Ammon's horn (tissue), 1 donor: ENCODE measurements at regions not wholly inside any gene's neighbourhood (a gene's known extent, or its start where the extent isn't known, plus 50 kb on each side); places are given as distances from the start of the nearest gene placed in this dataset.
A peak's percentile ranks its signal among the peaks of the same experiment; 100 is the strongest.
"Not testable (repeated sequence)": the region's sequence is repeated elsewhere in the genome, so short reads cannot be mapped to it uniquely, and the experiment has no call there.

Experiments used
- DNase-seq: peaks from one replicate; pipeline ENCODE4 v3.0.0-alpha.2; 2016; ENCODE audit warnings: low spot score

DNA sequence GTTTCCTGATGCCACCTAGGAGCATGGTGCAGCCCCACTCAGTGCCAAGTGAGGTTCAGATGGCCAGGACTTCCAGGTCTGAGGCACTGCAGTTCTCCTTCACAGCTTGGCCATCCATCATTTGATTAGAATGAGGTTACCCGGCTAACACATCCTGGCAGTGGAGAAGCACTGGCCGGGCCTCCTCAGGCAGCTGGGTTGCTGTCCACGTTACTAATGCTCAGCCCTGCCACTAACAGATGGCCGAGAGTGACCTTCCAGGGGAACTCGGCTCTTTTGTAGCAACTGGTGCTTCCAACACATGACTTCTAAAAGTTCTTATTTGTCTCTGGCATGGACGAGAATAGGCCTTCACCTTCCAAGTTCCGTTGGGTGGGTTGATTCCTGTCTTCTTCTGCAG, 204.6 kb upstream of the CFAP20DC start:
- DNase-seq: no peak

DNA sequence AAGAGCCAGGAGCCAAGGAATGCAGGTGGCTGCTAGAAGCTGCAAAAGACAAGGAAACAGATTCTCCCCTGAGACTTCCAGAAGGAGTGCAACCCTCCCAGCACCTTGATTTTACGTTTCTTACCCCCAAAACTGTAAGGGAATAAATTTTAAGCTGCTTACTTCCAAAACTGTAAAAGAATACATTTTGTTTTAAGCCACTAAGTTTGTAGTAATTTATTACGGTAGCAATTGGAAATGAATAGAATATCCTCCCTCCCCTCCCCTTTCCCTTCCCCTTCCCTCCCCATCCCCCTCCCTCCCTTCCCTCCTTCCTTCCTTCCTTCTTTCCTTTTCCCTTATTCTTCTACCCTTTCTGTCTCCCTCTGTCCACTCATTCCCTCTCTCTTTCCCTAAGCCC, 203.7 kb upstream of the CFAP20DC start:
- DNase-seq: no peak

DNA sequence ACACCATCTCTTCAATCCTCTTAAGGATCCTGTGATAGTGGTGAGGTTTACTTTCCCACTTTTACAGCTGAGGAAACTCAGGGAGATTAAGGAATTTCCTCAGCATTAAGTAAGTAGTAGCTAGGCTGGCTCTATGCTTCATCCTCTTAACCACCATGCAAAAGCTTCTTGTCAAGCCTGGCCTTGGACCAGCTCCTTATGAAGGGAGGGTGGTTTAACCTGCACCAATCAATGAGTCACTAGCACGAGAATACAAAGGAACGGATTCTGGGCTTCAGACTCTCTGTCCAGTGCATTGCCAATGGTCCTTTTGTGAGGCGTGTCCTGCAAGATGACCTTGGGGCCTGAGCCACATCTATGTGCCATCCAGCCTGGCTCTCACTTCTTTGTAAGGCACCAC, 202.0 kb upstream of the CFAP20DC start:
- DNase-seq: no peak

DNA sequence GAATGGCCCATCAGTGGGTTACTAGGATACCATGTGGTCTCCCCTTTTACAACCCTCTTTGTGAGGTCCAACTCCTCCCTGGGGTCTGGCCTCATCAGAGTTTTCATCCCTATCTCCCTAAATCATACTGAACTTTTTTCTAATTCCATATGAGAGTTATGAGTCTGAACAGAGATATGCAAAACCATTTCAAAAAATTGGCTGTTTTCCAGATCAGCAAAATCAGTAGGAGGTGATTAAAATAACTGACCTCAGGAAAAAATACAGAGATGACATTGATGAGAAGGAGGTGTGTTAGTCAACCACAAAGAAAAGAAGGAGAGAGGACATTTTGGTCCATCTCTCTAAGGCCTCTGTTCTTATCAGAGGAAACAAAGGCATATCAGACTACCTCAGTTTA, 200.8 kb upstream of the CFAP20DC start:
- no peak for DNase-seq

DNA sequence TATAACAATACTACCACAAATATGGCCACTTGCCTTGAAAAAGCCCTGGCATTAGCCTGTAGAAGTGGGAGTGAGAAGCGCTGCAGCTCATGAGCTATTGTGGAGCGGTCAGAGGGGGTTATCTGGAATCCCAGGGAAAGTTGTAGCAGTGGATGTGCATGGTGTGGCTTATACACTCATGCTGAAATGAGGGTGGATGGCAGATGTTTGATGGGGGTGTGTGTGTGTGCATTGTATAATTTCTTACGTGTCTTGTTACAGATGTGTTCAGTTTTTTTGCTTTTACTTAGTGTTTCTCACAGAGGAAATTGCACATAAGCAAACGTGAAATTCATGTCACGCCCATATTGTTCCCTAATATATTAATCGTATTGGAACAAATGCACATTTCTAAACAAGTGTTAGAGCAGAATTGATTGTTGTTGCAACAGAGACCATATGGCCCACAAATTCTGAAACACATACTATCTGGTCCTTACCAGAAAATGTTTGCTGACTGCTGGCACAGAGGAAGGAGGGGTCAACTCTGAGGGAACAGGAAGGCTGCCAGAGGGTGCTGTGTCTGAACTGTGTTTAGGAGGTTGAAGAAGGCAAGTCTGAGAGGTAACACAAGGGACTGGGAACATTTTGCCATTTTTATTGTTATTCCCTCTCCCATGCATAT, 200.0 kb upstream of the CFAP20DC start:
- no peak for DNase-seq

DNA sequence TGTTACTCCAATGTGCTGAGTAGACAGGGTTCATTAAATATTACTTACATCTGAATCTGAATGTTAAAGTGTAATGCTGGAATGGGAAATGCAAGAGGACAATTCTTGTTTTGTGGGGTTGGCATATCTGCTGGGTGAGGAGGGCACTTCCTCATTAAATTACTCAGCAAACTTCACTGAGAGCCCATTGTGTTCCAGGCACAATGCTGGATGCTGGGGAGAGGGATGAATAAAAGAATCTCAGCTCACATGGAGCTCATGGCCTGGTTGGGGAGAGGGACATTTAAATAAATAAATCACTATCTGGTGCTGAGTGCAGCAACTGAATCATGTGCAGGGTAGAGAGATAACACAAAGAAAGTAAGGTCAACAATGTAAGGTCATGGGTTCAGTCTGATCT, 199.2 kb upstream of the CFAP20DC start:
- peak; percentile 81 for DNase-seq

DNA sequence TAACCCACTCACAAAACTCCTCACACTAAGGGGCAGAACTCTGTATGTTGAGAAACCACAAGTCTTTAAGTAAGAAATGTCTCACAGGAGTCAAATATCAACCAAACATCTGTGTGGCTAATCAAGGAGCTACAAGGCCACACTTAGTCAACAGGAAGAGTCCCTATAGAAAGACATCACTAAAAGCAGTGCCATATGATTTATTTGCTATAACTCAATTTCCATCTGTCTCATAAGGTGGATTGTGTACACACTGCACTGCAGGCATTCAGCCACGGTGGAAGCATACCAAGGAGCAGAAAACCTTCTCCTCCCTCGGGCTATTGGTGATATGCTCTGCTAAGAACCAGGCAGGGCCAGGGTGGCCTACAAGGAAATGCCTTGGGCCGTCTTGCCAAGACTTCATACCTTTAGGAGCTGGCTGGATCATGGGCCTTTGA, 197.6 kb upstream of the CFAP20DC start:
- no peak for DNase-seq

DNA sequence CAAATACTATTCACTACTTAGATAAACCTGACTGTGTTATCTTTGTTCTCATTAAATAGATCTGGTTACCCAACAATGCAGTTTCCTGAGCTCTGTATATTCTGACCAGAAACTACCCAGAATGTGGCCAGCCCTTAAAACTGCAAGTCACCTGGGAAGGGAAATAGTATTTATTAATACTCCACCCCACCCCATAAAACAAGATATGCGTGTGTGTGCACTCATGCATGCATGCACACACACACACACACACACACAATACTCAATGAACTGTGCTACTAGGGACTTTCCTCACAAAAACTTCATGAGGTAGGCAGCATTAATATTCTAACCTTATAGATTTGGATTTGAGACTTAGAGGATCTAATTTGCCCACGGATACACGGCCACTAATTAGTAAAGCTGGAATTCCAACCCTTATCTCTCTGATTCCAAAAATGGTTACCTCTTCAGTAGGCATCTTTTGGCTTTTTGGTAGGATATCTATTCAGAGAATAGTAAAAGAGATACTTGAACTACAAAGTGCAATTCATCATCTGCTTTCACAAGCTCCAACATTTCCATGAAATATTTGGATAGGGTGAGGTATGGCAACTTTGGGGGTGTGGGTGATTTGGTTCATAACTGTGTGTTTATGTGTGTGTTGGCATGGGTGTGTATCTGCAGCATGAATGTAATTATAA, 197.0 kb upstream of the CFAP20DC start:
- no peak for DNase-seq

DNA sequence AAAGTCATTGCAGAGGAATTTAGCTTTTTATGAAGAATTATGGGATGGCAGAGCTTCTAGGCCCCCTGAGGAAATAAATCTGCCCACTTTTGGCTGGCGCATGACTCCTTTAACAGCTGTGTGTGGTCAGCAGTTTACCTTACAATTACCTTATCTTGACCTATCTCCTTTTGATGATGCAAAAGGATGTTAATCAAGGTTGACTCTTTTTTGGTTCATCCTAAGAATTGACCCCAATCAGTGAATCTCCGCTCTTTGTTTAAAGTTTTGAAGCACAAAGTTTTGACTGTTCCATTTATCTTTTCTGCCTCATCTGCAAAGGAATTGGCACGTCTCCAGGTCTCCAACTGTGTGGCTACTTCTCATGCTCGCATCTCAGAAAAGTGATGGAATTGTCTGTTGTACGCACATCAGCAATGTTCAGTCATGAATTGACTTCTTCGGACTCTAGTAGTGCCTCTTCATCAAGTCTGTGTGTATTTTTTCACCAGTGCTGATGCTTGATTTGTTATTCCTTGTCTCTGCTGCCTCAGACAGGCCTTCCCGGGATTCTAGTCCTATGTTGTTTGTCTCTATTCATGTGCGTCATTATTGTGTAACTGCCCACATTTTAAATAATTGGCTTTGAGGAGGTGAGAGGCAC, 196.2 kb upstream of the CFAP20DC start:
- DNase-seq: peak; percentile 50

DNA sequence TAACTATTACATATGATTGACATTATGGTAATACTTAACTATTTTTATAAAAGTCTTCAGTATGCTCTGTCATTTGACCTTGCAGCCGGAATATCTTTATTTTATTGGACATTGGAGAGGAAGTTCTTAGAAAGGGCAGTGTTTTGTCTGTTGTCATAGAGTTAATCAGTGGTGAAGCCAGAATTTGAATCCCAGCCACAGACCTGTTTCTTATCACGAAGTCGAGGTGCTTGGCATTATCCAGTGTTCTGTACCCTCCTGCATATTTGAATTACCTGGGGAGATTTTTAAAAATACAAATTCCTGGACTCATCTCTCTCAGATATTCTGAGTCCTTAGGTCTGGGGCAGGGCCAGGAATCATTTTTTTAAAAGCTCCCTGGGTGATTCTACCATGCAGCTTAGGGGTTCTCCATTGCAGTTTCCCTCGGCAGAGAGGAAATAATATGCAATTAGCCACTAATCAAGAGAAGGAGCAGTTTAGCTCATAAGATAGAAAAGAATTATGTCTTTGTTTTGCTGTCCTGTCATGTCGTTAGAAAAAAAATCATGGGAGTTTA, 195.6 kb upstream of the CFAP20DC start:
- DNase-seq: no peak

DNA sequence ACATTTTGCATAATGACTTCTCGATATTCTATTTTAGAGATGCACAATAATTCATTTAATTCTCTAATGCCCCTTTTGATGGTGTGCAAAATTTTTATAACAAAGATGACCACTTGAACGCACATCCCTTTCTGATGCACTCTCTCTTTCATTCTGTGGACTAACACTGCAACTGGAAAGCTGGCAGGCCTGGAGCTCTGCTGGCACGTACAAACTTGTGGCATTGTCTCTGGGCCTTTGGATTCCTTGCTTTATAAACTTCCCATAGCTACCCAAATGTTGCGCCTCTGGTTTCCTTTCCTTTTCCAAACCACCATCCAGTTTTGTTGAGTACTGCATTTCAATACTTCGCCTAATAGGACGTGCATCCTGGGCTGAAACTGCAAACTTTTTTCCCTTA, 194.5 kb upstream of the CFAP20DC start:
- DNase-seq: no peak

DNA sequence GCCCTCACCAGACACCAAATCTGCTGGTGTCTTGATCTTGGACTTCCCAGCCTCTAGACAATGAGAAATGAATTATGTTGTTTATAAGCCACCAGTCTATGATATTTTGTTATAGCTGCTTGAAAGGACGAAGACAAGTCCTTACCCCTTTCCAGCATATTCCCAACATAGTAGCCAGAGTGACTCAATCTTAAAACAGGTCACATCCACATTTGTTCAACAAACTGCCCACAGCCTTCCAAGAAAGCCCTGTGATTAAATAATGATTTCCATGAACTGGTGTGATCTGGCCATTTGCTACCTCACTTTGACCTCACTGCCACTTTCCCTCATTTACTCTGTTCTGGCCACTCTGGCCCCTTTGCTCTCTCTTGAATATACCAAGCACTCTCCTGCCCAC, 193.7 kb upstream of the CFAP20DC start:
- DNase-seq: no peak

DNA sequence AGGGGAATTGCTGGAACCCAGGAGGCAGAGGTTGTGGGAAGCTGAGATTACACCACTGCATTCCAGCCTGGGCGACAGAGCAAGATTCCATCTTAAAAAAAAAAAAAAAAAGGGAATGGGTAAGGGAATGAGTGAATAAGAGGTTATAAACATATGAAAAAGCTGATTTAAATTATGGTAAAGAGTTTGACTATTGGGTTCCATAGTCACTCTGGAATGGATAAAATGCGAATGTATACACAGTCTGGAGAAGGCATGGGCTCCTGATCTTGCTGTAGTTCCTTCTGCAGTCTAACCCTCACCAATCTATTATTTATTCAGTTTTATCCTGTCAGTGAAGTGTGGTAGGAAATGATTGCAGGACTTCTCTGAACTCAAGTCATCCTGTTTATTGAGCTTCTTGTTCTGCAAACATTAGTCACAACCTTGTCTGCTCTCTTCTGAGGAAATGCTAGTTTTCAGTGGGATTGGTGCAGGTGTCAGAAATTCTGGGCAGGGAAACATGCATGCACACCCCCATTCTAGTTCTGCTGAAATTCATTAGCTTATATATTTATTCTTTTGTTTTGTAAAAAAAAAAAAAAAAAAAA, 190.9 kb upstream of the CFAP20DC start:
- no peak for DNase-seq

DNA sequence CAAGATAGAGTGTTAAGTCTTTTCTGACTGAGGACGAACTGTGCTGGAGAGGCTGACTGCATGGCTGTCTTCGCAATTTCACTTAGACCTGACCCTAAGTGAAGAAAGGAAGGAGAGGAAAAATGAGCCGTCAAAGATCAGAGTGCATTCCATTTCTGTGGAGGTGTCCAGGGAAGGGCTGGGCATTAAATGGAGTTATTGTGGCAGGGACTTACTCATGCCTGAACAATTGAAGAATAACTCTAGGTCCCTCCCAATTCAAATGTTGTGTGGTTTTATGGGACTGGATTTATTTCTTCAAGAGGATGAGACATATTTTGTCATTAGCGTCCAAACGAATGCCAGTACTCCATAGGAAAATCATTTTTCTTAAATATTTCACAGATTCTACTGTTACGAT, 187.3 kb upstream of the CFAP20DC start:
- no peak for DNase-seq

DNA sequence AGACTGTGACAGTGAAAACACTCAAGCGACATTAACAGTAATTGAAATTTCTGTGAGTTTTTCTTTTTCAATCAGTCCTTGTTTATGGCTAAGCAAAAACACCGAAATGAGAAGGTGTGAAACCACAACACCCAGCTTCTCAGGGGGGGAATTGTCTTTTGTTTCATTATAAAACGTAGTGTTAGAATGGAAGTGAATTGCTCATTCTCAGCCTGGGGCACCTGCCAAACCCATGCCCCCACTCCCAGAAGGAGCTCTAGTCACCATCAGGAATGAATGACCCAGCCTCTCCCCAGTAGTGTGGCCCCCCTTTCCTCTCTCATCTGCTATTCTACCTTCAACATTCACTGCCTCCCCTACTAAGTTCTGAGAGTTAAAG, 185.8 kb upstream of the CFAP20DC start:
- DNase-seq: no peak

DNA sequence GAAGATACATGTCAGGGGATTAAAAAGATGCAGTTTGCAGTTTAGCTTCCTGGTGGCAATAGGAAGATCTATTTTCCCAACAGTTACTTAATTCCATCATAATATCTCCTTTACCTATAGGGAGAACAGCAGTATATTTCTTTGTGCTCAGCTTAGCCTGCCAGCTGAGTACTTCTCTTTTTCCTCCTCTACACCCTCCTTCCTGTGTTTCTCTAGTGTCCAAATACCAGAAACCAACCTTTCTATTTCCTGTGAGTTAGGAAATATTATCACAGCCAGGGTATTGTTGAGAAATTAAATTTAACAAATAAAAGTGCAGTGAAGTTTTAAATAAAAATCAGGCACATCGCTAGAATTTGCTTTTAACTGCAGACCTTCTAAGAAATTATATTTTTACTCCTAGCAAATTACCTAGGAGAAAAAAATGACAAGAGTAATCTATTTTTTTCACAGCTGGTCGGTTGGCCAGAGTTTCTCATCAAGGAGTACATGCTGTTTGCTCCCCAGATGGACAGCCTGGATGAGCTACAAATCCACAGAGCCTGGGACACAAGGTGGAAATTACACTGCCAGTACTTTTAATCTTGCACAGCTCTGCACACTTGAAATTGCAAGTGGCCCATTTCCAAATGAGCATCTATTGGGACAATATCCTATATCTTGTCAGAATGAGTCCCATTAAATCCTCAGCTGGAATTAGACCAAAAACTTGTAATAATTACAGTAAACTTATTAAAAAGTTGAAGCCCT, 185.2 kb upstream of the CFAP20DC start:
- no peak for DNase-seq

DNA sequence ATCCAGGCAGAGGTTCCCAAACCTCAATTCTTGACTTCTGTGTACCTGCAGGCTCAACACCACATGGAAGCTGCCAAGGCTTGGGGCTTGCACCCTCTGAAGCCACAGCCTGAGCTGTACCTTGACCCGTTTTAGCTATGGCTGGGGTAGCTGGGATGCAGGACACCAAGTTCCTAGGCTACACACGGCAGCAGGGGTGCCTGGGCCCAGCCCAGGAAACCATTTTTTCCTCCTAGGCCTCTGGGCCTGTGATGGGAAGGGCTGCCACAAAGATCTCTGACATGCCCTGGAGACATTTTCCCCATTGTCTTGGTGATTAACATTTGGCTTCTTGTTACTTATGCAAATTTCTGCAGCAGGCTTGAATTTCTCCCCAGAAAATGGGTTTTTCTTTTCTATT, 180.6 kb upstream of the CFAP20DC start:
- DNase-seq: not testable (repeated sequence)

DNA sequence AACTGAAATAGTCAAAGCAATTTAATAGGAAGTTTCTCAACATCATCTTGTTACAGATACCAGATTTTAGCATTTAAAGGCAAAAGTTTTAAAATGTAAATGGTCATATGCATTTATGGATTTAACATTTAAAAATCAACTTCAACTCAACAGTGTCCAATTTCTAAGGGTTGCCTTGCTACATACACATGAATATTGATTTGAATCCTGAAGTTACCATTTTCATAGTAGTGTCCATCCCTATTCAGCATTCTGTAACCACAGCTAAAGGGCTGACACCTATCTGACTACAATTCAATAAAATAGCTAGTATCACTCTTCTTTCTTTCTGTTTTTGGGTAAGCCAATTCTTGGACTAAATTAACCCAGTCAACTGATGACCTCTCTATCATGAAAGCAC, 164.0 kb upstream of the CFAP20DC start:
- DNase-seq: no peak

DNA sequence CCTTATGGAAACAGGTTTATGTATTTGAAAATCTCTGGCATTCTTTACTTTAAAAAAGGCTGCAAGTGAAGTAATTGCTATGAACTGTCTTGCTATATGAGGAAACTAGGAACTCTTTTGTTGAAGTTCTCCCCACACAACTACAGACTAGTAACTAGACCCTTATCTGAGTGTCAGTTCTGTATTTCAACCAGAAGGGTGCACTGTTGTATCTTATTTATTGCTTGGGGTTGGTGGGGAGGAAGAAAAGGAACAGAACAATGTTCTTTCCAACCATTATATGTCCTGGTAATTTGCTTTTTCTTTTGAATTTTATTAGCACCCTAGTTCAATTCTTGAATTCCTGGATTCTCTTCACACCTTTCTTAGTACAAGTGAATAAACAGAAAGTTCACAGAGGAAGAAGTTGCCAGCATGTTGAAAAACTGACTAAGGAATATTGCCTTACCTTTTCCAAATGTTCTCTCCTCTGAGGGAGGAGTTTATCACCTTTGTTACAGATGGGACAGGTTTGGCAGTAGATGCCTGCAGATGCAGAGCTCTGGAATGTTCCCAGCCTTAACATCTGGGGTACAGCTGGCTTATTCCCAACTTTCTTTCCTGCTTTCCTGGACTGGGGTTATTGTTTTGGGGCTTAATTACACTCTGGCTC, 162.4 kb upstream of the CFAP20DC start:
- peak; percentile 65 for DNase-seq

DNA sequence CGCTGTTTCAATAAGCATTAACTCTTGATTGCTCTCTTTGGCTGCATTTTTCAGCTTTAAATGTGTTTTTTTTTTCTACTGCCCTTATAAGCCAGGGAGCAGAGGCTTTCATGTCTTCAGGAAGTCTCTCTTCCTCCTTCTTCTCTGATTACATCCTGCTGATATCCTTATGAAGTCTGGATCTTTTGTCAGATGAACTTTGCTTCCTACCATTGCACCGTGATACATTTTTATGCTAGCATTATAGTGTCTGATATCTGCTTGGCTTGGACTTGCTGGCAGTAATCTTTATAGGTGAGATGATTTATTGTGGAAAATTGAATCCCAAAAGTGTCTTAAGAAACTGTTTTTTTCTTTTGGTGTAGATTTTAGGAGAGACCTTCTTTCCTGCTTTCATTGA, 160.4 kb upstream of the CFAP20DC start:
- no peak for DNase-seq

DNA sequence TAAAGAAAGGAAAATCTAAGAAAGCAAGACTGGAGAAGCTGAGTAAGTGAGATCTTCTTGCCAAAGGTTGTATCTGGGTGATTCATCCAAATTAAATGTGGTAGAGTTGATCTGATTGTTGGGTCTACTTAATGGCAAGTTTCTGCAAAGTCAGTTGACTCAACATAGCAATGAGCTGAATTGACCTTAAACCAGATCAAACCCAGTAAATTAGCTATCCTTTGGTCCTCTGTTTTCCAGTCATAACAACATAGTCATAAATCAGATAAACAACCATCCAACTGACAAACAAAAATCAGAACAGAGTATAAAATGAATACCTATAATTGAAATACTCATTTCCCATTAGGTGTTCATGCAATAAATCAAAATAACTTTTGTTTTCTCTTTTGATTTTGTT, 142.6 kb upstream of the CFAP20DC start:
- DNase-seq: no peak

DNA sequence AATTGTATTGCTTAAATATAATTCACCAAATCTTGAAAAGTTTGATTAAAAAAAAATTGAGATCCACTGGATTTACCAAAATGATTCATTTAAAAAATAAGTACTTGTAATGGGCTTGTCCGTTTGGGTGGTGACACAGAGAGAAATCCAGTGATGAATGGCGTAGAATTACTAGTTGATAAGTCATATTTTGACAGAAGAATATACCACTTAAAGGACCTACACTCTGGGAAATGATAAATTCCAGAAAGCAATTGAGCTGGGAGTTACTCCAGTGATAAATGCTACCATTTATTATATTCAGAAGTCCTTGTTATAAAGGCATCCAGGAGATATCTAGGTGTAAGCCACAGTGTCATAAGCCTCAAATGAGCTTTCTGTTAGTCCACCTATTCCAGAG, 141.8 kb upstream of the CFAP20DC start:
- no peak for DNase-seq
